ENCODE measurements at regions not wholly inside any gene's neighbourhood (a gene's known extent, or its start where the extent isn't known, plus 50 kb on each side); places are given as distances from the start of the nearest gene placed in this dataset.

DNA sequence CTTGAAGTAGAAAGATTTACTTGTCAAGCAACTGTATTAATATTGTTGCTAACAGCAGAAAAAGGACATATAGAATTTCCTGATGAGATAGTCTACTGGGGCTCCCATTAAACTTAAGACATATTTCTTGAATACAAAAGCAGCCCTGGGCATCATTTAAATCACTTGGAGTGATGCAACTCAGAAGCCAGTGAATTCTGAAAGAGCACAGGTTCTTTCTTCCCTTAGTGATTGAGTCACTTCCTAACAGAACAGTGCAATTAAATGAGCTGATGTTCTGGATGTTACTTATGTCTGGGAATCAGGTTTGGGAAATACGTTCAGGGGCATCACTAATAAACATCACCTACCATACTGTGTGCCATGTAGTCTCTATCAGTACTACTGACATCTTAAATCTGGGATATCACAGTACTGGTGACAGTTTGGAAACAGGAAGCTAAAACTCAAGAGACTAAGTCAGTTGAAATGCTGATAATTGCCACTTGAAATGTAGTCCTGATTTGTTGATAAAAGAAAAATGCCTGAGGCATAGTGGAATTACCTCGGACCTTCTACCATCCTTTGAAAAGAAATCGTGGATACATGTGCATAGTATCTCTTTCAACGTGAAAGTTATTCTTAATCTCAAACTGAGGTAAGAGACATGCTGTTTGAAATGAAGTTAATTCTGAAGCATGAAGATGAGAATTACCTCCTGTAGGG is 249.2 kb upstream of the GPRIN3 start:
- no peak for DNase-seq (ENCODE audit: low read depth in 4 of 4, low spot score in 3 of 4)

GRCh38 chr4:89551191-89551590 is 243.6 kb upstream of the GPRIN3 start:
- DNase-seq (ENCODE audit: low read depth in 4 of 4, low spot score in 3 of 4), result no peak

- DNase-seq (ENCODE audit: low read depth in 4 of 4, low spot score in 3 of 4), result no peak
Measured at GRCh38 chr4:89549907-89550306, 242.3 kb upstream of the GPRIN3 start.

DNA sequence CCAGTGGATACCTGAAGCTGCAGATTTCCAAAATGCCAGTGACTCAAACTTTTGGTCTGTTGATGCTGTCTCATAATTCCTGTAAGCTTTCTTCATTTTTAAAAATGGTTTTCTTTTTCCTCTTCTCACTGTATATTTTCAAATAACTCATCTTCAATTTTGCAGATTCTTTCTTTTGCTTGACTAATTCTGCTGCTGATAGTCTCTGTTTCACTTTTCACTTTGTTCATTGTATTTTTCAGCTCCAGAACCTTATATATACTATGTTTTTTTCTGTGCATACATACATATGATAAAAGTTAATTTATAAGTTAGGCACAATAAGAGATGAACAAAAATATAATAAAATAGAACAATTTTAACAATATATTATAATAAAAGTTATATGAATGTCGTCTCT is 237.7 kb upstream of the GPRIN3 start:
- no peak for DNase-seq (ENCODE audit: low read depth in 4 of 4, low spot score in 3 of 4)

DNA sequence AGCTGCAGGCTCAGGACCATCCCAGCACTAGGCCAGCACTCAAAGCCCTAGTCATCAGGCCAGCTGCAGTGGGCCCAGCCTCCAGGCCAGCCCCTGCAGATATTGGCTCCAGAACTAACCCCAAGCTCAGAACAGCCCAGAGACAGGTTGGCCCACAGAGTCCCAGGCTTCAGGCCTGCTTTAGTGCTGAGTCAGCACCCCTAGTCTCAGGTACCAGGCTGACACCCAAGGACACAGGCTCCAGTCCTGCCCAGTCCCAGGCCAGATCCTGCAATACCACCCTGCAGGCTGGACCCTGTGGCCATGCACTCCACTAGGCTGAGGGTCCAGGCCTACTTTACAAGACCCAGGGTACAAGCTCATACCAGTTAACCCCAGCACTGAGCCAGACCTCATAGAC is 234.4 kb upstream of the GPRIN3 start:
- no peak for DNase-seq (ENCODE audit: low read depth in 4 of 4, low spot score in 3 of 4)

DNA sequence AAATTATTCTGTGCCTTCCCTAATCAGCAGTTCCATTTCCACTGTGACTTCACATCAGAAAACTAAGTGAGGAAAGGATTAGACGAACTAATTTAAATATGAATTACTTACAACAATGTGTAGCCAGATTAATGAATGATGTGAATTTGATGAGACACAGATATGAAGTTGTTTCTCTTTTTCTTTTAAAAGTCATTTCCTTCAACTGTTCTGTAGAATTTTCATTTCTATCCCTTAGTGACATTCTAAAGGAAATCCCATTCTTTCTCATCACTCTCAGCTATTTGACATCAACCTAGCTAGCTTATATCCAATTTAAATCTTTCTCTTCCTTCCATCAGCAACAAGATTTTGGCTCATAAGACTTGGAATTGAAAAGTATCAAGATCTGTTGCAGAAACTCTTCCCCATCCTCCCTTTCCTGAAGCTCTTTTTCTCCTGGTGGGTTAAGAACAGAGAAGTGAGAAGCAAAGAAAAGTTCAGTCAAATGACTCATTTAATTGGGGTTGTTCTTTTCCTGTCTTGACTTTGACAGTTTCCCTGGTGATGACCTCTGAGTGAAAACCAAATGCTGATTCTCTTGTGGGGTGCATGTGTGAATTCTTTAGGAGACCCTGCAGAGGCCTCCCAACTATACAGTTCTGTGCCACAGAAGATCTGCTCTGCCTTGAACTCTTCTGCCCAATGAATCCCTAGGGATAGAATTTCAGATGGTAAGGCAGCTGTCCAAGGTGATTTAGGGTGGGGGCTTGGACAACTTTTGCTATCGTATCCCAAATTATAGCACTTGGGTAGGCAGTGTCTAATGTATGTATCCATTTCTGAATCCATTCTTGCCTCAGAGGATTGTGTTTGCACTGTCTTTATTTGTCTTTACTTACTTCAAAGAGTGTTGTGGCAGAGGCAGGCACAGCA is 232.5 kb upstream of the GPRIN3 start:
- no peak for DNase-seq (ENCODE audit: low read depth in 4 of 4, low spot score in 3 of 4)

DNA sequence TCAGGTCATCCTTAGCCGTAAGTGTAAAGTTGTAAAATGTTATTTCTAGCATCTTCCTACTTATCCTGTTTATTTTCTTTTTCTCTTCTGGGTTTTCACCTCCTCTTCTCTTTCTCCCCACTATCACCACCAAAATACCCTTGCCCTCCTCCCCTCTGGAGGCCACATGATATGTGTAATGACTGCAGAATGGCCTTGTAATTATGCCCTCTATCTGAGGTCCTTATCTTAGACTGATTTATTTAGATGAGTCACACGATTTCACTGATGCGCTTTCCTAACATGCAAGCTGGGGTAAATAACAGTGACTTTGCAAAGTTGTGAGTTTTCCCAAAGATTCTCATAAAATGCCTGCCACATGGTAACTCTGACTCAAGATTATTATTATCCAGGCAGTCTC is 231.8 kb upstream of the GPRIN3 start:
- no peak for DNase-seq (ENCODE audit: low read depth in 4 of 4, low spot score in 3 of 4)

DNA sequence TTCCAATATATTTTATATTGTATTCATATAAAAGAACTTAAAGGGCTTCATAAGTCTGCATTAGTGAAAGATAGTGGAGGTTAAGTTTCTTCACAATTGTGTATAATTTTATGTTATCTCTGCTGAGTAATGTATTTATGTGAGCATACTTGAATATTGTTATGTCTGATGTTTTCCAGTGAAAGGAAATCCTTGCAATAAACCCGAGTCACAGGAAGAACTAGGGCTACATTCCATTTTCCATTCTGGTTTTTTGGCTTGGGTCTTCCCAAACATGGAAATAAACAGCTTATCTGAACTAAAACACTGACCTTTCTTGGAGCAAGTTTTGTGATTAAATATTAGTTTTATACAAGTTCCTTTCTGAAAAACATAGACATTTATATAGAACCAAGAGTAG is 231.3 kb upstream of the GPRIN3 start:
- DNase-seq (ENCODE audit: low read depth in 4 of 4, low spot score in 3 of 4), result no peak

DNA sequence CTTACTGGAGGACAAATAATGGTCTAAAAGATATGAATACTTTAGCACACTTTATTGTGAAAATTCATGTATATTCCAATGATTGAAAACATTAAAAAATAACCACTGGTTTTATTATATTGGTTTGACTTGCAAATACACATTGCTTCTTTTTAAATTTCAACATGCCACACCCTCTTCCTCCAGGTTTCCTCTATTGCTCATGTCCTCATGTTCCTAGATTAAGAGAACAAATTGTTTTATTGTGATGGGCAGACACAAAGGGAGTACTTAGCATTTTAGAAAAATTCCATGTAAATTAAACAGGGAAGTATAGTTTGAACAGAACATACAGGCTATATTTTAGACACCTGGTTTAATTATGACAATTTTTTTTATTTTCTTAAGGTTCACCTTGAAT is 230.6 kb upstream of the GPRIN3 start:
- no peak for DNase-seq (ENCODE audit: low read depth in 4 of 4, low spot score in 3 of 4)

DNA sequence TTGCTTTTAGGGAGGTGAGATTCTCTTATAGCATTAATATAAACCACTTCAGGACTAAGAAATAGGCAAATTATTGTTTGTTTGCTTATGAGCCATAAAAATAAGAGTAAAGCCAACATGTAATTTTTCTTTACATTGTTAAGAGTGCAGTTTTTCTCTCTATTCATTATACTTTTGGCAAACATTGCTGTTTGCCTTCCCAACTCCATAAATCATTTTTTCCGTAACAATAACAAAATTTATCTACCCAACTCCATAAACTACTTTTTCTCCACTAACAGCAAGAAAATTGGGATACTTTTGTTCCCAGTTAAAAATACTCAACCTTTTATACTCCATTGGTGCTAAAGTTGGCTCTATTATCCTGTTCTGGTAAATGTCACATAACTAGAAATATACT is 229.7 kb upstream of the GPRIN3 start:
- no peak for DNase-seq (ENCODE audit: low read depth in 4 of 4, low spot score in 3 of 4)

- no peak for DNase-seq (ENCODE audit: low read depth in 4 of 4, low spot score in 3 of 4)
Measured at GRCh38 chr4:89535251-89535650, 227.7 kb upstream of the GPRIN3 start.

DNA sequence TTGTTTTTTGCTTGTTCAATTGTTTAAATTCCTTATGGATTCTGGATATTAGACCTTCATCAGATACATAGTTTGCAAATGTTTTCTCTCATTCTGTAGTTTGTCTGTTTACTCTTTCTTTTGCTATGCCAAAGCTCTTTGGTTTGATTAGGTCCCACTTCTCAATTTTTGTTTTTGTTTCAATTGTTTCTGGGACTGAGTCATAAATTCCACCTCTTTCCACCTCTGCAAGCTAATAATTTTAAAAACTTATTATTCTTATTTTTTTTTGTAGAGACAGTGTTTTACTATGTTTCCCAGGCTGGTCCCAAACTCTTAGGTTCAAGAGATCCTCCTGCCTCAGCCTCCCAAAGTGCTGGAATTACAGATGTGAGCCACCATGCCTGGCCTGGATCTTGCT is 226.8 kb upstream of the GPRIN3 start:
- no peak for DNase-seq (ENCODE audit: low read depth in 4 of 4, low spot score in 3 of 4)

GRCh38 chr4:89531932-89532640 is 224.5 kb upstream of the GPRIN3 start:
- DNase-seq (ENCODE audit: low read depth in 4 of 4, low spot score in 3 of 4), result no peak

DNA sequence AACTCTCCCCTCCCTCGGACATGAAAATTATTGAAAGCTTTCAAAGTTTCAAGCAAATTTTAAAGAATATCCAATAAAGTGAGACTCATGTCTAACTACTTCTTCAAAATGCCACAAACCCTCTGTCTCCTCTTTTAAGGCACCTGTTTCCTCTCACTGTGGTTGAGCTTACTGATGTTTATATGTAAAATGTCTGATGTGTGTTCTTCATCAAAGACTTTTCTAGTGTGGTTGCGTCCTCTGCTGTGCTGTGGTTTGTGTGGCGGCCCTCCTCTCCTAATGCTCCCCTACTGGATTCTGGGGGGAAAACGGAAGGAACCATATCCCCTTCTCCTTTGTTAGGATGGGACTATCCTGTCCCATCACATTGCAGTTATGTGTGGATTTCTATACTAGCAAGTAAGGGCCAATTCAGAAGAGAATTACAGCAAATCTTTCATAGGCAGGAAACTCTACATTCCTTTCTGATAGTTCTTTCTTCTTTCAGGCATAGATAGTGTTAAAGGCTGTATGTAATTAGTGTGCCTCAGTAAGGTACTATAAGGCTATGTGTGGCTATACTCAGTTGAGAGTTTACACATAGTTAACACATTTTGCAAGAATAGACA is 221.0 kb upstream of the GPRIN3 start:
- no peak for DNase-seq (ENCODE audit: low read depth in 4 of 4, low spot score in 3 of 4)

DNA sequence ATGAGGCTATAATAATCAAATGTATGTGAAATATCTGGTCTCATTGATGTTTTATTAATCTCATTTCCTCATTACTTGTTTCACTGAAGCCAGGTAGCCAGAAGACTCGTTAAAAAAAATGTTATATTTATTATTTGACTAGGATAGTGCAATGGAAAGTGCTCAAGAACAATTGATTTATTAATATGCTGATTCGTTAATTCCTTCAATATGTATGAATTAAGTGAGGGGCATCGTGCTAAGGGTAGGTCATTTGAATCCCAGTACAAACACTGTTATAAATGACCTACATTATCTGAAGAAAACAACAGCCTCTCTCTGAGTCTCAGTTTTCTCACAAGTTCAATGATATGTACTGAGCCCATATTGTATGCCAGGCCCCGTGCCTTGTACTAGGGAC is 214.2 kb upstream of the GPRIN3 start:
- no peak for DNase-seq (ENCODE audit: low read depth in 4 of 4, low spot score in 3 of 4)

DNA sequence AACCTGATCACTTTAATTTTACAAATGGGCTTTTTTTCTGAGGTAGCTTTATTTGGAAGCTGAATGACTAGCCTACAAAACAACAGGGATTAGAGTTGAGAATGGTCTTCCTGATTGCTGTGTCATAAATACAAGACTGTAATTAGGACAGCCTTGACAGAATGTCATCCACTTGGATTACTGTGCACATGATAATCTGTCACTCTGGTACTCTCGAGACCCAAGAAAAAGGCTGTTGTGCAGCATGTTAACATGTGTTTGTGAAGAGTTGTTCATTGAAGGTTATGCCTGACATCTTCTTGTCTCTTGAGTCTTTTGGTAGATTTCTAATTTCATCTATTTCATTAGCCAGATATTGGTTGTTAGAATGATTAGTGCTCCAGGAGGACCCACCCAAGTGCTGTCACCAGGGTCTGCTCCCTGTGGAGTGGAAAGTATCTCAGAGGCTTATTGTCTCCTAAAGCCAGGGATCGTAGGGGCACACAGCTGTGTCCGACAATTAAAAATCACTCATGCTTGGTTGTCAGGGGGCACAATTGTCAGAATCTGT is 212.2 kb upstream of the GPRIN3 start:
- DNase-seq (ENCODE audit: low read depth in 4 of 4, low spot score in 3 of 4), result no peak

- DNase-seq (ENCODE audit: low read depth in 4 of 4, low spot score in 3 of 4), result no peak
Measured at GRCh38 chr4:89518259-89518658, 210.7 kb upstream of the GPRIN3 start.

DNA sequence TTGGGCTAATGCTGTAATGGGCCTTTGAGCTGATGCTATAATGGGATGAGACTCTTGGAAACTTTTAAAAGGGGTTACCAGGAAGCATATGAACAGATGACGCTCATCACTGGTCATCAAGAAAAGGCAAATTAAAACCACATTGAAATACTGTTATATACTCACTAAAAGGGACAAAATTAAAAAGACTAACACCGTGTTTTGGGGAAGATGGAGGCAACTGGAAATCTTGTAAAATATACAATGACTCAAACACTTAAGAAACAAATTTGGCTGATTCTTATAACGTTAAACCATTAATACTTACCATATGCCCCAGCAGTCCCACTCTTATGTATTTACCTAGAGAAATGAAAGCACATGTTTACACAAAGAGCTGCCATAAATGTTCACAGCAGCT is 207.2 kb upstream of the GPRIN3 start:
- no peak for DNase-seq (ENCODE audit: low read depth in 4 of 4, low spot score in 3 of 4)

- no peak for DNase-seq (ENCODE audit: low read depth in 4 of 4, low spot score in 3 of 4)
Measured at GRCh38 chr4:89511776-89512175, 204.2 kb upstream of the GPRIN3 start.

GRCh38 chr4:89509708-89510281 is 202.2 kb upstream of the GPRIN3 start:
- no peak for DNase-seq (ENCODE audit: low read depth in 4 of 4, low spot score in 3 of 4)
